Amniotic epithelial cell (primary cell): ENCODE measurements at regions not wholly inside any gene's neighbourhood (a gene's known extent, or its start where the extent isn't known, plus 50 kb on each side); places are given as distances from the start of the nearest gene placed in this dataset.
"Not testable (repeated sequence)": the region's sequence is repeated elsewhere in the genome, so short reads cannot be mapped to it uniquely, and the experiment has no call there.

Experiments used
- DNase-seq: peaks from one replicate; pipeline ENCODE4 v3.0.0-alpha.2; 2010; ENCODE audit warnings: low read depth

DNA sequence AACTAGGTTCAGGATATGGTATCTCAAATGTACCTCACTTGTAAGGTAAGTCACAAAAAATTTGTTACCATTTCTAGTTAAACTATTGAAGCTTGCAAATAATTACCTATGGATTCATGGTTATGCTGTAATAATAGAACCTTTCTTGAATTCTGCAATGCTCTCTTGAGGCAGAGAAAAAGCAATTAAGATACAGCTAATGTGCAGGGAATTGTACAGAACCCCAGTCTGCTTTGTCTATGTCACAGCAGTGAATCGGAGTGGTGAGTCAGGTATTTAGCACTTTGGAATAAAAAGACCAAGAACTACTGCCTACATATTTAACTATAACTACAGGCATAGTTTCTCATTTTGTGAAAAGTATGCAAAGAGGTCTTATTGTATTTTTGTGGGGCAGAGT is 228.7 kb upstream of the GOT2 start:
- no peak for DNase-seq

DNA sequence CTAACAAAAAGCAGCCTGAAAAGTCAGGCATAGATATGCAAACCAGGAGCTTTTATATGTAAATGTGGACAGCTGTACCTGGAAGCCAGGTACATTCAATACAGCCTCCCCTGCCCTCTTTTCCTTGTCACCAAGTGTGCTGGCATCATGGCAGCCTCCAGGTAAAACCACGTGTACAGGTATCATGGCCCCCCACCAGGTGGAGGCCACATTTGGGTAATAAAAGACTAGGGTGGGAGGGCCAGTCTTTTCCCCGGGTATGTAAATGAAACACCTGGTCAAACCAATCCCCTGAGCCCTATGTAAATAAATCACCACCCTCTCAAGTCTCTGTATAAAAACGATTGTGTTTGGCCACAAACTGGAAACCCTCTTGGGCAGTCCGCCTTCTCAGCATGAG is 226.4 kb upstream of the GOT2 start:
- no peak for DNase-seq

DNA sequence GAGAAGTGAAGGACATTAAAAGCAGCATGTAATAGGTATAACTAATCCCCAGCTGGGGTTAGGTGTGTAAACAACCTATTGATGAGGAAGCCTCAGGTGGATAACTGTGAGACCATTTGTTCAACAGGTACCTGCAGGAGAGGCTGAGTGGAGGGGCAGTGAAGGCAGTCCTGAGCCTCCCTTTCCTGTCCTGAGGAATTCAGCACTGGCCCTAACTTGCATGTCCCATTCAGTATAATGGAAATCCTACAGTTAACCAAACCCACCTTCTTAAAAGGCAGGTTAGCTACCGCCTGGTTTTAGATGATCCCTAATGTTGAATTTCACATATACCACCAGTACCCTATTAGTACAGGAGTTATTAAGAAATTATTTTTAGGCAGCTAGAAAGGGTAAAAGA is 225.9 kb upstream of the GOT2 start:
- no peak for DNase-seq

DNA sequence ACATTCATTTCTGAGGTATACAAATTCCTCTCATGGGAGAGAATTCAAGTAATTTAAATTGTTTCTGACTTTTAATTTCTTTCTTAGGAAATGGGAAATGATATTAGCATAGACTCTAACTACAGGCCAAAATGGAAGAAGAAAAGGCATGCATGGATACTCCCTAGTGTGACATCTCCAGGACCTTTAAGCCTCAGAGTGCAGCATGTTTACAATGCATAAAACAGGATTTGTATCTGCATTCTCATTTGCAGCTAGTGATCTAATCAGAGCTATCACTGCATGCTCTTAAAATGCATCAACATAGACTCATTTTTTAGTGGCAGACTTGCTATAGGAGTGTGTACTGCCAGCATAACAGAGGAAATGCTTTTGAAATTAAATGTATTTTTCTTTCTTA is 224.6 kb upstream of the GOT2 start:
- no peak for DNase-seq

DNA sequence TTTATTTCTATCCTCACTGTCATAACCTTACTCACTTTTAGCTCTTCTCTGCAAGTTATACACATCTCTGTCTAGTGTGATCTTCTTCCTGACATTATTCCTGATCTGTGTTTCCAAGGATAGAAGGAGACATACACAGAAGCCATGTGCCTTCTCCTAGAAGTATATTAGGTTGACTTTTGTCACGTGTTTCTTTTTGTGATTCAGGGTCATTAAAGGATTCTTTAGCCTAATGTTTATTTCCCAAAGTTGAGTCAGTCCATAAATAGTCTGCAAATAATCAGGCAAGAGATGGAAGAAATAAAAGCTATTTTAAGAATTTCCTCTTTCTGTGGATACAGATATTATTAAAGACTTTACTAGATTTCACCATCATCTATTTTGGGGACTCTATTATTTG is 214.1 kb upstream of the GOT2 start:
- DNase-seq: no peak

DNA sequence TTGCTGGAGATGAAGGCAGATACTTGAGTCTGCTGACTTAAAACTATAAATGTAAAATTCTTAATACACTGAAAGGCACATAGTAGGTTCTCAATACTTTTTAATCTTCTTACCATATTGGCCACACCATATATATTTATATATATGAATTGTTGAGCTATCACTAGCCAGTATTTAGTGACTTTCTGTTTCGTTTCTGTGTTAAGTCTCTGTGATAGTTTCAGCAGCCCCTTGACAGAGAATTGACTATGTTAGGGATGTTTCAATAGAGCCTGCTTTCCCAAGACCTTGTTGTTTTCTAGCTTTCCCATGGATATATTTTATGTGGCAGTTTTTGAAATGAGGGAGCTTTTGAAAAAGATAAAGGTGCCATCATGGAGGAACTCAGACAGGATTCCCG is 206.5 kb upstream of the GOT2 start:
- no peak for DNase-seq

DNA sequence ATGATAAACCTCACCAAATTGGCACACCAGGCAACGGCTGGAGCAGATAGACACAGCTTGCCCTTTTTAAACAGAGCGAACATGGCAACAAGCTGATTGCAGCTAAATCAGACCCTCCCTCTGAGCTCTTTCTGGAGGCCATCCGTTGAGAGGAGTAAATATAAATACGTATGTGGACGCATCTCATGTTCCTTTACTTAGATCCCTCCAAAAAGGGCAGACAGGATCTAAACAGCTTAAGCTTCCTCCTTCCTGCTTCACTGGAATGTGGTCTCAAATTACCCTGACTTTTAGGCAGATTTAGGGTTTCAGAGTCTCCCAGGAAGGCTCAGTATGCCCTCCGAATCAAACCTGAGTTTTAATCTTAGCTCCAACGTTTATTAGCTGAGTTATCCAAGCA is 204.7 kb upstream of the GOT2 start:
- DNase-seq: no peak

DNA sequence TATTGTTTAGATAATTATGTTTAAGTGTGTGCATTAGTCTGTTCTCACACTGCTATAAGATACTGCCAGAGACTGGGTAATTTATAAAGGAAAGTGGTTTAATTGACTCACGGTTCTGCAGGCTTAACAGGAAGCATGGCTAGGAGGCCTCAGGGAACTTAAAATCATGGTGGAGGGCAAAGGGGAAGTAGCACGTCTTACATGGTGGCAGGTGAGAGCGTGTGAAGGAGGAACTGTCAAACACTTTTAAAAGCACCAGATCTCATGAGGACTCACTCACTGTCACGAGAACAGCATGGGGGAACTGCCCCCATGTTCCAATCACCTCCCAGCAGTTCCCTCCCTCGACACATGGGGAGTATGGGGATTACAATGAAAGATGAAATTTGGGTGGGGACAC is 203.5 kb upstream of the GOT2 start:
- DNase-seq: no peak

DNA sequence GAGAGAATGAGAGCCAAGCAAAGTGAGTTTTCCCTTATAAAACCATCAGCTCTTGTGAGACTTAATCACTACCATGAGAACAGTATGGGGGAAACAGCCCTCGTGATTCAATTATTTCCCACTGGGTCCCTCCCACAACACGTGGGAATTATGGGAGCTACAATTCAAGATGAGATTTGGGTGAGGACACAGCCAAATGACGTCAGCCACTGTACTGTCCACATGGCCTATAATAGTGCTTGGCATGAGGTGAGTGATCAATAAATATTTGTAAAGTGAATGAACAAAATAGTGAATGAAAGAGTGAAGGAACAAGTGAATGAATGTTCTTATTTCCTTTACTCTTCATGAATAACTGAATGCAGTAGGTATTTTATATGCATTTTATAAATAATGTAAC is 199.1 kb upstream of the GOT2 start:
- no peak for DNase-seq

DNA sequence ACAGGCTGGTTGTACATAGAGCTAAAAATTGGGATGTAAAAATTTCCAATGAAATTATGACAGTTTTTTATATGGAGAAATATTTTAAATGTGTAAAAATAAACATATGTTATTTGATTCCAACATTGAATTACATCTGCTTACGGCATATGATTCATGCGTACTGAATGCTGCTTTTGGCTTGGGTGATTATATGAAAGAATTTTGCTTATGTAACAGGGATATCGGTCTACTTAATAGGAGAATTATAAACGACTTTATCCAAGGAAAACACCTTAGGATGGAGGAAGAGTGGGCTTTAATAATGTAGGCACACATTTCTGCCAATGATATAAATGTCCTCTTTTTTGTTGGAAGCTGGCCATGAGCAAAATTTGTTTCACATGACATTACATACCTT is 197.3 kb upstream of the GOT2 start:
- no peak for DNase-seq

DNA sequence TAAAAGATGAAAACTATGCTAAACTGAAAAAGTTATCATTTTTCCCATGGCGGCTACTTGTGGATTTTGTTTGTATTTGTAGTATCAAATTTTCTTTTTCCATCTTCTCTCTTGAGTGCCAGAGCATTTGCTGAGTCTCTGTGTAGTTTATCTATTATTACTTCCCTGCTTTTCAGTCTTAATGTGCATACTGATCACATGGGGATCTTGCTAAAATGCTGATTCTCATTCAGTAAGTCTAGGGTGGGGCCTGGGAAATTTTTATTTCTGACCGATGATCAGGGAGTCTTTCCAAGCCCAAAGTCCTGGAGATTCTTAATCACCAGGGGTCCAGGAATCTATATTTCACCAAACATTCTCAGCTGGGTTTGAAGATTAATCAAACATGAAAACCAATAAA is 189.0 kb upstream of the GOT2 start:
- DNase-seq: no peak

DNA sequence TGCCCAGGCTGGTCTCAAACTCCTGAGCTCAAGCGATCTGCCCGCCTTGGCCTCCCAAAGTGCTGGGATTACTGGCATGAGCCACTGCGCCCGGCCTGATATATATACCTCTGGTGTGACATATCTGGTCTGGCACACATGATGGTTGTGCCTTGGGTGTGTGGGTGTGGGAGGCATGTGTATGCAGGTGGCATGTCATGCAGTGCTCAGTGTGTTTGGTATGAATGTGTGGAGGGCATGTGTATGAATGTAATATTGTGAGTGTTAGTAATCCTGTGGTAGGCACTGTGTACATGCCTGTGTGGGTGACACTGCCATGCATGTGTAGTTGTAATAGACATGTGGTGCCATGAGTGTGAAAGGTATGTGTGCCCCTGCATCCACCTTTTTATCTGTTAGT is 179.3 kb upstream of the GOT2 start:
- DNase-seq: no peak

DNA sequence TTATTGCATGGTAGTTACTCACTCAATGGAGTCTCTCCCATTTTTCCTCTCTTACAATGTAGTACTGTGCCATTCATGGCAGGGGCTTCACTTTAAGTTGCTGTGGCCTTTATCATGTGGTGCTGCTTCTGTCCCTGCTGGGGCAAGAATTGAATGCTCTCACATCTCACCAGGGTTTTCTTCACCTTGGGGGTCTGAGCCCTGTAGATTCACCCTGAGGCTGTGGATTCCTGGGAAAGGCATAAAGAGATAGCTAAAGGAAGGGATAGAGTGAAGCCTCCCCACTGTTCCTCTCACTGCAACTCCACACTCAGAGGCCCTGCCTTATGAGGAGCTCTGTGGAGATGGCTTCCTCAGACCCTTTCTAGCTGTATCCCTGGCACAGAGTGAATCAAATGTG is 178.5 kb upstream of the GOT2 start:
- no peak for DNase-seq

DNA sequence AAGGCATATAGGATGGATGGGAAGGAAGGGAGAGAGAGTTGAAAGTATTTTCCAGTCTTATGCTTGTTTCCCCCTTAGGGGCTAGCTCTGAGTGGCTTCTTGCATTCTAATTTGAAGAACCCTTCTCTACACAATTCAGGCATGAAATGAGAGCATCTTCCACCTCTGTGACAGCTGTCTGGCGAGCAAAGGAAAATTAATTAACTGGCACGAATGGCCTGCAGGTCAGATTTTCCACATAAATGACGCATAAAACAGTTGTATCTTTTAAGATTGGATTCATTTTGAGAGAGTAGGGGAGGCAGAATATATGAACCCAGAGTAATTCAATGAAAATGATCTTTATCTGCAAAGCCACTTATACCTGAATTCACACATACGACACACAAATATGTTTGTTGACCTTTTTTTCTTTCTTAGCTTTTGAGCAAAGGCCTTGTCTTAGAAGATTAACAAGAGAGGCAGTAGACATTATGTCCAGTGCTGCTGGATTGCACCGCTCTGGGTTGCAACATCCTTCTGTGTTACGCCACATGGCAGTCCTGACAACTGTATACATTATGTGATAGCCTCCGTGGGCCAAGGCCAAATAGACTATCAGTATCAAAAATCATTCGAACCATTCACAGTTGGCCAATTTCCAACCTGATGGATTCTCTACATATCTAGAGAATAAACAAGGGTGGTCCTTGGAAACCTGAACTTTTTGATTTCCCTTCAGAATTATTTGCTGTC is 173.0 kb upstream of the GOT2 start:
- DNase-seq: no peak

DNA sequence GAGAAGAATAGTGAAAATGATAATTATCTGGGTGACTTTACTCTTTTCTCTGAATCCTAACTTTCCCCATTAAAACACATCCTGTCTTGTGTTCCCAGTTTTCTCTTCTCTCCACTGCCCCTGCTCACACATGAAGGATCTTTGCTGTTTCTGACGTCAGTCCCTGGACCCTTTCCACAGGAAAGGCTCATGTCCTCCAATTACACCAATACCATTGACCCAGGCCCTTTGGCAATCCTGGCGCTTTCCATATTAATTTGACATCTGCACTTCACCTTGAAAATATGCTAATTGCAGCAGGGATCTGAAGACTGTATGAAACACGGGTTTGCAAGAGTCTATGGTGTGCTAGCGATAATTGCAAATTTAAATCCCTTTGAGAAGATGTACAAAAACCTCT is 170.2 kb upstream of the GOT2 start:
- DNase-seq: no peak

DNA sequence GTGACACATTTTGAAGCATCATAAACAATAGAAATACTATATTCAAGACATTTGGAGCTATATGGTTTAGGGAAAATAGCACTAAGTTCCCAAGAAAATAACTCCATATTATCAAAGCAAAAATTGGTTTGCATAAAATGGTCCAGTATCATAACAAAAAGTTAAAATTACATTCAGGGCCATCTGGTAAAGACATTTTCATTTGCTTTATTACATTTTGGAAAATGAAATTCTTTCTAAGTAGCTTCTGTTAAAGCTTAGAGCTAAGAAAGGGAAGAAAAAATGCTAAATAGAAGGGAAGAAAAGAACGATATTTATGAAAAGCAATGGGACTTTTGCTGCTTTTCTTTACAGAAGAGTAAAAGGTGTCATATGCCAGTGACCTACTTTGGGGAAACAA is 155.4 kb upstream of the GOT2 start:
- DNase-seq: no peak

DNA sequence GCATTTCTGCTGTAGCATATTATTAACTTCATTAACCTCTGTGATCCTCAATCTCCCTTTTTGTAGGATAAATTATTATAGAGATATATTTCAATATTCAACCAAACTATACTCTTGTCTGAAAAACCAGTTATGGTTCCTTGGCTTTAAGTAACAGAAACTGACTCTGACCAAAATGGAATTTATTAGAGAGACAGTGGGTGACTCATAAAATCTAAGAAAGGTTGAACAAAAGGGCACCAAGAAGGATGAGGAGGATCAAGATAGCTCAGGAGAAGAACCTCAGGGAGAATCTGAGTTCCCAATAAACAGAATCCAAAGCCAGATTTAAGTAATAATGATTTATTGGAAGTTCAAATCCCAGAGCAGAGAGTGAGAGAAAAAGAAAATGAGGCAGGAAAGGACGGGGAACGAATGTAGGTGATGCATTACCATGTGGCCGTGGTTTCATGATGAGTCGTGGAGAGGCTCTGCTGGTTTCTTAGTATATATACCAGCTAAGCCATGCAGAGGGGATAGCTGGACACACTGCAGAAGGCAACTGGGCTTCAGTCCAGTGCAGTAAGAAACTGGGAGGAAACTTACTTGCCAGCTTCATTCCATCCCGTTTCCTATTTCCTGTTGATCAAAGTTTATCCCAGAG is 151.5 kb upstream of the GOT2 start:
- DNase-seq: no peak

DNA sequence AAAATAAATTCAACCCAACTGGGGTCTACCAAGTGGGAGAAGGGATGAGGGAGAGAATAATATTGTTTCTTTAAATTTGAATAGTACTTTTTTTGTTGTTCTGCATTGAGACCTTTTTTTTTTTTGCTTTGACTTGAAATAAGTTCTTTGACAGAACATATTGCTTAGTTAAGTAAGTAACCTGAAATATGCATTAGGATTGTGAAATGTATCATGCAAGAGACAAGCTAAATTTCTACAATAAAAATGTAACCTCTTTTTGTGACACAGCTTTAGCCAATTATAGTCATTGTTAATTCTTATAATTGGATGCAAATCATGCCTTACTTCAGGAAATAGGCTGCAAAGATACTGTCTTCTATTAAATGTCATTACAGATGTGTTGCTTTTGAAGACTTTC is 150.0 kb upstream of the GOT2 start:
- no peak for DNase-seq

DNA sequence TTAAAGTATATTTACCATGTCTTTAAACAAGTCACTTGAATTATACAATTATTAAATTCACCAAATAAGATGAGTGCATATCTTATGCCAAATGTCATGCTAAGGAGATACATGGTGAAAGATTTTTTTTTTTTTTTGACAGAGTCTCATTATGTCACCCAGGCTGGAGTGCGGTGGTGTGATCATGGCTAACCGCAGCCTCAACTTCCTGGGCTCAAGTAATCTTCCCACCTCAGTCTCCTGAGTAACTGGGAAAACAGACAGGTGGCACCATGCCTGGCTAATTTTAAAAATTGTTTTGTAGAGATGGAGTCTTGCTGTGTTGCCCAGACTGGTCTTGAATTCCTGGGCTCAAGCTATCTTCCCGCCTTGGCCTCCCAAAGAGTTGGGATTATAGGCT is 149.0 kb upstream of the GOT2 start:
- no peak for DNase-seq

DNA sequence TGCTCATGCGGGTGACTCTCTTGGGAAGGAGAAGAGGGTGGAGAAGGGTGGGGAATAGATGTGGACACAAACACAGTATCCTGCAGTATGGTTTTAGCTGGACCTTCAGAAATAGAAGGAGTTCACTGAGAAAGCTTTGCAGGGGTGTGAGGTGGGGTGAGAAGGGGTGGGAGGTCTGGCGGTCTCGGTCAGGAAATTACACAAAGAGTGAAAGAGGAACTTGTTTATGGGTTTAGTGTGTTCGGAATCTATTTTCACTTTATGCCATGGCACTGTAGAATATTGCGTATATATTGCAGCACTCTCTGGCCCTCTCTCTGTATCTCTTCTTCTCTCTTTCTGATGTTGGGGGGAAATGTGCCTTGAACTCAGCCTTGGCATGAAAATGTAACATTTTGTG is 148.2 kb upstream of the GOT2 start:
- DNase-seq: no peak

DNA sequence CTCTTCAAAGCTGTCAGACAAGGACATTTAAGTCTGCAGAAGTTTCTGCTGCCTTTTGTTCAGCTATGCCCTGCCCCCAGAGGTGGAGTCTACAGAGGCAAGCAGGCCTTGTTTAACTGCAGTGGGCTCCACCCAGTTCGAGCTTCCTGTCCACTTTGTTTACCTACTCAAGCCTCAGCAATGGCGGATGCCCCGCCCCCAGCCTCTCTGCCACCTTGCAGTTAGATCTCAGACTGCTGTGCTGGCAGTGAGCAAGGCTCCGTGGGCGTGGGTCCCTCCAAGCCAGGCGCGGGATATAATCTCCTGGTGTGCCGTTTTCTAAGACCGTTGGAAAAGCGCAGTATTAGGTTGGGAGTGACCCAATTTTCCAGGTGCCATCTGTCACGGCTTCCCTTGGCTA is 144.5 kb upstream of the GOT2 start:
- not testable (repeated sequence) for DNase-seq

DNA sequence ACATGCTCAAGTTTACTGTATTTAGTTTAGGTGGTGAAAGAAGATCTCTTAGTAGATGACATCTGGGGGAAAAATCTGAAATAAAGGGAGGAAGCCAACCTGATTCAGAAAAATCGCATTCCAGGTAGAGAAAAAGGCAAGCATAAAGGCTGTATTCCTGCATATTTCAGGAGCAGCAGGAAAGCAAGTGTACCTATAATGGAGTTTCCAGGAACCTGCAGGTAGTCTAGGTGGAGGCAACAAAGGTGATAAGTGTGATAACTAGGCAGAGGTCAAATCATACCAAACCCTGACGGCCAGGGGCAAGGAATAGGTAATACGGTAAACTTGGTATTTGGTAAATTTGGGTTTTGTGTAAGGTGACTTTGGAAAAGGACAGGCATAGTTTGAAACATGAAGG is 132.8 kb upstream of the GOT2 start:
- no peak for DNase-seq

DNA sequence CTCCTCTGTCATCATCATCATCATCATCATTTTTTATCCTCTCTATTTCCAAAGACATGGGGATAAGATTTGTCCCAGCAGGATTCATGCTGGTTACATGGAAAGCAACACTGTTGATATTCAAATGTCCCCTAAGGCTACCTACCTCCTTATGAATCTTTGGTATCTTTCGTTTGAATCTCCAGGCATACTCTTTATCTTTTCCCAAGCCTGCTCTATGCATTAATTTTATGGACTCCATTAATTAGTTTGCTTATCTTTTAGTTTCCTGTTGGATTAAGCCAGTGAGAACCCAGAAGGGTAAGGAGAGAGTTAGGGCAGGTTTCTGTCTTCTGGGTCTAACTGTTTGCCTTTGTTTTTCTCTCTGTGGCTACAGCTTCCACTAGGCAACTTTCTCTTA is 129.6 kb upstream of the GOT2 start:
- no peak for DNase-seq

DNA sequence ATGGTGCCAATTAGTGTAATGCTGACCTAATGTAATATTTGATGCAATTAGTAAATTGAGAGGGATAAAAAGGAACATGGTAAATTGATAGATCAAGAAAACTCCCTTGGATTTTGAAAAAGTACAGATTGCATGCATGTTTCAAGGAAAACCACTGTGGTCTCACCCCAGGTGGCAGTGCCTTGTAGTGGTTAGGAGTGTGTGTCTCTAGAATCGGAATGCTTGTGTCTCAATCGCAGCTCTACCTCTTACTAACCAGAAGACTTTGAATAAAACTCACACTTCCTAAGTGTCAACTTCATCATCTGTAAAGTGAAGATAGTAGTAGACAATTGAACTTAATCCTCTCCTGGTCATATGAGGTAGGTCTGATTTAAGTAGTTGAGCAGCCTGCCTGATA is 128.9 kb upstream of the GOT2 start:
- DNase-seq: no peak
